ENCODE measurements at regions not wholly inside any gene's neighbourhood (a gene's known extent, or its start where the extent isn't known, plus 50 kb on each side); places are given as distances from the start of the nearest gene placed in this dataset.

DNA sequence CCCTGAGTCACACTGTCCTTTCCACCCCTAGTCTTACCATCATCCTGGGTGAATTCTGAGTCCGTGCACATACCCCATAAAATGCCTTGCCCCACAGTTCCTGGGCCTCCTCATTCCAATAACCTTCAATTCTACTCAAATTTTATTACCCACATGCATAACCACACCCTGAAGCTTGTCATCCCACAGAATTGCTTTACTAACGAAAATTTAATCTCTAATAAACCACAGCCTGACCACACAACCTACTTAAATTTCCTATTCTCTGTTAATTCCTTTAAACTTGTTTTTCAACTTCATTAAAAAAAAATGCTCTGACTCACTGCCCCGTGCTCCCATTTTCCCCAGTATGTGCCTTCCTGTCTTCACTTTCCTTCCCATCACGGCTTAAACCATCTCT is 205.9 kb downstream of the PHLDA1 start:
- no peak overlapping the region for H3K4me3 ChIP-seq
- H3K4me1 ChIP-seq = peaks cover 0 to 5% (median 0%) of the 10 kb centered on the region in 12 donors
- no peaks in the 10 kb centered on the region for H3K36me3 ChIP-seq
- no peak for DNase-seq
- TF ChIP-seq, protein P1, sequence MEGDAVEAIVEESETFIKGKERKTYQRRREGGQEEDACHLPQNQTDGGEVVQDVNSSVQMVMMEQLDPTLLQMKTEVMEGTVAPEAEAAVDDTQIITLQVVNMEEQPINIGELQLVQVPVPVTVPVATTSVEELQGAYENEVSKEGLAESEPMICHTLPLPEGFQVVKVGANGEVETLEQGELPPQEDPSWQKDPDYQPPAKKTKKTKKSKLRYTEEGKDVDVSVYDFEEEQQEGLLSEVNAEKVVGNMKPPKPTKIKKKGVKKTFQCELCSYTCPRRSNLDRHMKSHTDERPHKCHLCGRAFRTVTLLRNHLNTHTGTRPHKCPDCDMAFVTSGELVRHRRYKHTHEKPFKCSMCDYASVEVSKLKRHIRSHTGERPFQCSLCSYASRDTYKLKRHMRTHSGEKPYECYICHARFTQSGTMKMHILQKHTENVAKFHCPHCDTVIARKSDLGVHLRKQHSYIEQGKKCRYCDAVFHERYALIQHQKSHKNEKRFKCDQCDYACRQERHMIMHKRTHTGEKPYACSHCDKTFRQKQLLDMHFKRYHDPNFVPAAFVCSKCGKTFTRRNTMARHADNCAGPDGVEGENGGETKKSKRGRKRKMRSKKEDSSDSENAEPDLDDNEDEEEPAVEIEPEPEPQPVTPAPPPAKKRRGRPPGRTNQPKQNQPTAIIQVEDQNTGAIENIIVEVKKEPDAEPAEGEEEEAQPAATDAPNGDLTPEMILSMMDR (IDR thresholded peaks at IDR 0.05) = no peak
- no peak for TF ChIP-seq POLR2A (IDR thresholded peaks at IDR 0.05)
- no peaks in the 10 kb centered on the region for H3K9me3 ChIP-seq
- no peak for ATAC-seq
- no peaks in the 10 kb centered on the region for H3K27me3 ChIP-seq
- WGBS, 4 donors = 74 to 88% (median 81%) methylated on average over 4 of the region's 4 CpGs
- no peak overlapping the region for H3K27ac ChIP-seq
- intact Hi-C loops (cut with DNase I) = loop anchor here in 1 of 10 donors (10.0 kb wide), 1 partner anchor 209 kb away; the partner anchor contains the start of gene PHLDA1

- H3K27ac ChIP-seq = no peak overlapping the region
- no peaks in the 10 kb centered on the region for H3K27me3 ChIP-seq
- TF ChIP-seq POLR2A (IDR thresholded peaks at IDR 0.05) = no peak
- TF ChIP-seq, protein P1 (IDR thresholded peaks at IDR 0.05) = no peak
- H3K4me1 ChIP-seq = peaks cover 0 to 7% (median 0%) of the 10 kb centered on the region in 12 donors
- H3K9me3 ChIP-seq = no peaks in the 10 kb centered on the region
- DNase-seq = no peak
- H3K4me3 ChIP-seq = no peak overlapping the region
- no peak for ATAC-seq
- intact Hi-C loops (cut with DNase I) = loop anchor here in 1 of 10 donors (10.0 kb wide), 1 partner anchor 211 kb away; the partner anchor contains the start of gene PHLDA1
- no peaks in the 10 kb centered on the region for H3K36me3 ChIP-seq
- WGBS, 4 donors = 77 to 91% (median 84%) methylated on average over 1 of the region's 1 CpG
Measured at GRCh38 chr12:75823475-75823874, 208.1 kb downstream of the PHLDA1 start.

DNA sequence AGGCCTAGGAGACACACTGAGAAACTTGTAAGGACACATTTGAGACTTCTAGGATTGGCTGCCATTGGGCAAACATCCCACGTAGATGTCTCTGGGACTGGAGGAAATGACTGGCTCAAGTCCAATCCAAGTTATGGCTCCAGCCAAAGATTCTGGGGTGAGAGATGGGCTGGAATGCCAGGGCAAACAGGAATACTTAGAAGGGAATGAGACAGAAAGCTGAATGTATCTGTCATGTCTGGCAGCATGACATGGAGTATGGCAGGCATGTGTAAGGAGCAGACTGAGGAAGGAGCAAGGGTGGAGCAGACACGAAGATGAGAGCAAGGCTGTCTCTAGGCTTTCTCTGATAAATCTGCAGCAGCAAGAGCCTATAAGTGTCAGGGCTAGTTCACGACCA is 209.2 kb downstream of the PHLDA1 start:
- TF ChIP-seq, protein P1 (IDR thresholded peaks at IDR 0.05) = no peak
- no peak for TF ChIP-seq POLR2A (IDR thresholded peaks at IDR 0.05)
- ATAC-seq (no peak), DNase-seq (no peak)
- intact Hi-C loops (cut with DNase I) = loop anchor here in 1 of 10 donors (10.0 kb wide), 1 partner anchor 212 kb away; the partner anchor contains the start of gene PHLDA1
- Histone ChIP-seq H3K4me1 (peaks cover 0 to 7% (median 0%) of the 10 kb centered on the region in 12 donors), H3K4me3 (no peak overlapping the region), H3K27ac (no peak overlapping the region), H3K27me3 (no peaks in the 10 kb centered on the region), H3K9me3 (no peaks in the 10 kb centered on the region), H3K36me3 (no peaks in the 10 kb centered on the region)
- WGBS, 4 donors = 74 to 85% (median 76%) methylated on average over 3 of the region's 3 CpGs

DNA sequence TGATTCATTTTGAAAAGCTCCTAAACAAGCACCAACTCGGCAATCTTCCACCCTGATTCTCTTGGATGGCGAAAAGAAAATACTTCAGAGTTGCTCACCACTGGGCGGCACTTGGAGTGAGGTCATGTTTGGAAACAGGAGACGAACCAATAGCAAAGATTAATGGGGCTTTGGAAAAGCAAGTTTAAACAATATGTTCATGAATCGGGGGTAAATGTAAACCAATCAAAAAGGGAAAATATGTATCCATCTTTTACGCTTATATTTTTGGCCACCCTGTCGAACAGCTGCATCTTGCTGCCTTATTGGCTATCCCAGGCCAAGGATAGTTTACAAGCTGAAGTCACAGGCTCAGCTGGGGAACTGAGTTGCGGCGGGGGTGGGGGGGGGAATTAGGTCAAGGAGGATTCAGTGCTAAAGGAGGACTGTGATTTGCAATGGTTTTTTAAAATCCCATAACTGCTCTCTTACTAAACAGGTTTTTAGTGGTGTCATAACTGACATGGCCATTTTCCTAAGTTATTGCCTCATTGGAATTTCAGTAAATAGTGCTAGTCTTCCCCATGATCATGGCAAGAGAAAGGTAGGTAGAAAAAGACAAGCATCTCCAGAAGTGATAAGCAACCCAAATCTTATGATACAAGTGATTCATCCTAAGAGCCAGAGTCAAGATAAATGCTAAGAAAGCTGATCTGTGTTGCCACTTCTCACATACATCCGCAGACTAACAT is 210.6 kb downstream of the PHLDA1 start:
- peak in 4 of 5 donors; percentile 38 to 62 (median 50) for DNase-seq
- H3K4me1 ChIP-seq = peaks cover 0 to 7% (median 0%) of the 10 kb centered on the region in 12 donors
- ATAC-seq = peak; percentile 52 to 87 (median 66)
- H3K27ac ChIP-seq = peak overlapping the region in 3 of 12 donors; percentile 1 to 28 (median 26)
- WGBS, 4 donors = 82 to 89% (median 86%) methylated on average over 10 of the region's 10 CpGs
- peak overlapping the region in 1 of 12 donors; percentile 12 for H3K4me3 ChIP-seq
- intact Hi-C loops (cut with DNase I) = loop anchor here in 1 of 10 donors (10.0 kb wide), 1 partner anchor 214 kb away; the partner anchor contains the start of gene PHLDA1
- H3K36me3 ChIP-seq = no peaks in the 10 kb centered on the region
- no peaks in the 10 kb centered on the region for H3K9me3 ChIP-seq
- TF ChIP-seq, protein P1 (IDR thresholded peaks at IDR 0.05) = peak in 1 of 12 donors; percentile 22
- TF ChIP-seq POLR2A (IDR thresholded peaks at IDR 0.05) = no peak
- no peaks in the 10 kb centered on the region for H3K27me3 ChIP-seq

Data from heart left ventricle (tissue), 16 donors.